Liver (tissue), 3 donors: ENCODE measurements at regions not wholly inside any gene's neighbourhood (a gene's known extent, or its start where the extent isn't known, plus 50 kb on each side); places are given as distances from the start of the nearest gene placed in this dataset.

Source experiments
- ATF3 ChIP-seq: IDR thresholded peaks from 2 replicates; pipeline ENCODE4 v1.6.1; 2016; ENCODE audit warnings: antibody characterized with exemption
- CTCF ChIP-seq: fragments of 150-350 bp; IDR thresholded peaks from 2 replicates; pipeline ENCODE4 v1.5.1; 2017; ENCODE audit warnings: improper control_type of control experiment, low read depth, low read length; ENCODE audit not compliant: missing input control
- FOXA1 ChIP-seq: IDR thresholded peaks from 2 replicates; pipeline ENCODE4 v1.6.1; 2016; ENCODE audit warnings: antibody characterized with exemption
- GABPA ChIP-seq, 2 donors: IDR thresholded peaks in 1 of 2; conservative IDR thresholded peaks in 1 of 2; 2 replicates each; pipeline ENCODE4 v1.6.1; 2016; ENCODE audit warnings: antibody characterized with exemption in 2 of 2, mild to moderate bottlenecking in 1 of 2, moderate library complexity in 1 of 2
- JUND ChIP-seq, 2 donors: IDR thresholded peaks; 2 replicates each; pipeline ENCODE4 v1.6.1; 2016; ENCODE audit warnings: antibody characterized with exemption in 2 of 2
- MAX ChIP-seq: IDR thresholded peaks from 2 replicates; pipeline ENCODE4 v1.6.1; 2016; ENCODE audit warnings: antibody characterized with exemption
- NR2F2 ChIP-seq: IDR thresholded peaks from 2 replicates; pipeline ENCODE4 v1.6.1; 2016; ENCODE audit warnings: antibody characterized with exemption
- RAD21 ChIP-seq, 2 donors: IDR thresholded peaks; 2 replicates each; pipeline ENCODE4 v1.6.1; 2016; ENCODE audit warnings: antibody characterized with exemption in 2 of 2, mild to moderate bottlenecking in 2 of 2
- SP1 ChIP-seq: IDR thresholded peaks from 2 replicates; pipeline ENCODE4 v1.6.1; 2018; ENCODE audit warnings: antibody characterized with exemption, mild to moderate bottlenecking
- TAF1 ChIP-seq: conservative IDR thresholded peaks from 2 replicates; pipeline ENCODE4 v1.6.1; 2016; ENCODE audit warnings: antibody characterized with exemption, mild to moderate bottlenecking
- YY1 ChIP-seq: IDR thresholded peaks from 2 replicates; pipeline ENCODE4 v1.6.1; 2016; ENCODE audit warnings: antibody characterized with exemption, mild to moderate bottlenecking
- TF ChIP-seq, protein P1 (sequence below): IDR thresholded peaks from 2 replicates; pipeline ENCODE4 v1.6.1; 2016; ENCODE audit warnings: antibody characterized with exemption
- TF ChIP-seq, protein P2 (sequence below): IDR thresholded peaks from 2 replicates; pipeline ENCODE4 v1.6.1; 2016; ENCODE audit warnings: antibody characterized with exemption, mild to moderate bottlenecking
- donor health status: healthy.
- donor health status: healthy.

DNA sequence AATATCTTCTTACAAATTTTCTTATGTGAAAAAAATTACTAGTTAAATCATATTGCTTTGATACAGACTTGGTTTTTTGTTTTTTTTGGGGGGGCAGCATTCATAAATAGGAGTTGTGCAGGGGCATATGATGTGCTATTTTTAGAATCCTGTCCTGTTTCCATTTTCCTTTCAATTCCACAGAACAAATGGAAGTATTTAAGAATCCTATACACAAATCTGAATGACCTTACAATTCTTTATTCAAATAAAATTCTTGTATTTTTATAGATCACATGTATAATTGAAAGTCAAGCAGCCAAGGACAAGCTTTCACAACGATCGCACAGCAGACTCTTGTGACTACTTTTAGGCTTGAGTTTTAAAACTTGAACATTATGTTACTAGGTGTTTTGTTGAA, 523.9 kb downstream of the ANKRD50 start:
- TF ChIP-seq CTCF (no peak), MAX (no peak), YY1 (no peak), SP1 (no peak), GABPA (IDR thresholded peaks at IDR 0.05 in 1 of 2, conservative IDR thresholded peaks at IDR 0.05 in 1 of 2) (no peak), JUND (IDR thresholded peaks at IDR 0.05) (no peak), ATF3 (no peak), RAD21 (IDR thresholded peaks at IDR 0.05) (no peak), TAF1 (no peak), NR2F2 (no peak), FOXA1 (no peak)
- TF ChIP-seq, protein P1, sequence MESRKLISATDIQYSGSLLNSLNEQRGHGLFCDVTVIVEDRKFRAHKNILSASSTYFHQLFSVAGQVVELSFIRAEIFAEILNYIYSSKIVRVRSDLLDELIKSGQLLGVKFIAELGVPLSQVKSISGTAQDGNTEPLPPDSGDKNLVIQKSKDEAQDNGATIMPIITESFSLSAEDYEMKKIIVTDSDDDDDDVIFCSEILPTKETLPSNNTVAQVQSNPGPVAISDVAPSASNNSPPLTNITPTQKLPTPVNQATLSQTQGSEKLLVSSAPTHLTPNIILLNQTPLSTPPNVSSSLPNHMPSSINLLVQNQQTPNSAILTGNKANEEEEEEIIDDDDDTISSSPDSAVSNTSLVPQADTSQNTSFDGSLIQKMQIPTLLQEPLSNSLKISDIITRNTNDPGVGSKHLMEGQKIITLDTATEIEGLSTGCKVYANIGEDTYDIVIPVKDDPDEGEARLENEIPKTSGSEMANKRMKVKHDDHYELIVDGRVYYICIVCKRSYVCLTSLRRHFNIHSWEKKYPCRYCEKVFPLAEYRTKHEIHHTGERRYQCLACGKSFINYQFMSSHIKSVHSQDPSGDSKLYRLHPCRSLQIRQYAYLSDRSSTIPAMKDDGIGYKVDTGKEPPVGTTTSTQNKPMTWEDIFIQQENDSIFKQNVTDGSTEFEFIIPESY = no peak
- TF ChIP-seq, protein P2, sequence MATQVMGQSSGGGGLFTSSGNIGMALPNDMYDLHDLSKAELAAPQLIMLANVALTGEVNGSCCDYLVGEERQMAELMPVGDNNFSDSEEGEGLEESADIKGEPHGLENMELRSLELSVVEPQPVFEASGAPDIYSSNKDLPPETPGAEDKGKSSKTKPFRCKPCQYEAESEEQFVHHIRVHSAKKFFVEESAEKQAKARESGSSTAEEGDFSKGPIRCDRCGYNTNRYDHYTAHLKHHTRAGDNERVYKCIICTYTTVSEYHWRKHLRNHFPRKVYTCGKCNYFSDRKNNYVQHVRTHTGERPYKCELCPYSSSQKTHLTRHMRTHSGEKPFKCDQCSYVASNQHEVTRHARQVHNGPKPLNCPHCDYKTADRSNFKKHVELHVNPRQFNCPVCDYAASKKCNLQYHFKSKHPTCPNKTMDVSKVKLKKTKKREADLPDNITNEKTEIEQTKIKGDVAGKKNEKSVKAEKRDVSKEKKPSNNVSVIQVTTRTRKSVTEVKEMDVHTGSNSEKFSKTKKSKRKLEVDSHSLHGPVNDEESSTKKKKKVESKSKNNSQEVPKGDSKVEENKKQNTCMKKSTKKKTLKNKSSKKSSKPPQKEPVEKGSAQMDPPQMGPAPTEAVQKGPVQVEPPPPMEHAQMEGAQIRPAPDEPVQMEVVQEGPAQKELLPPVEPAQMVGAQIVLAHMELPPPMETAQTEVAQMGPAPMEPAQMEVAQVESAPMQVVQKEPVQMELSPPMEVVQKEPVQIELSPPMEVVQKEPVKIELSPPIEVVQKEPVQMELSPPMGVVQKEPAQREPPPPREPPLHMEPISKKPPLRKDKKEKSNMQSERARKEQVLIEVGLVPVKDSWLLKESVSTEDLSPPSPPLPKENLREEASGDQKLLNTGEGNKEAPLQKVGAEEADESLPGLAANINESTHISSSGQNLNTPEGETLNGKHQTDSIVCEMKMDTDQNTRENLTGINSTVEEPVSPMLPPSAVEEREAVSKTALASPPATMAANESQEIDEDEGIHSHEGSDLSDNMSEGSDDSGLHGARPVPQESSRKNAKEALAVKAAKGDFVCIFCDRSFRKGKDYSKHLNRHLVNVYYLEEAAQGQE = no peak
